Panc1 (cell line): ENCODE measurements at regions not wholly inside any gene's neighbourhood (a gene's known extent, or its start where the extent isn't known, plus 50 kb on each side); places are given as distances from the start of the nearest gene placed in this dataset.

Experiments
- ATAC-seq: fragments of 200-7000 bp; cut with Tn5 transposase; 2 replicates; pipeline ENCODE4 v1.9.1; 2020; ENCODE audit warnings: mild to moderate bottlenecking, moderate library complexity
- BruUV-seq: library from RNA; stranded (reverse); fragments of 400-500 nt; replicated peaks from 2 replicates; lab custom pipeline; 2021; lab: Mats Ljungman, UMichigan
- CTCF ChIA-PET: fragments of 300-600 bp; sonication (Branson Sonifier 250); formaldehyde crosslinking; loops from one replicate; lab custom pipeline; 2022; ENCODE audit warnings: antibody characterized with exemption; lab: Charles Lee
- POLR2A ChIA-PET: fragments of 300-600 bp; sonication (Branson Sonifier 250); formaldehyde crosslinking; loops from one replicate; lab custom pipeline; 2022; ENCODE audit warnings: antibody characterized with exemption; lab: Charles Lee
- DNase-seq: peaks from one replicate; pipeline ENCODE4 v3.0.0-alpha.2; 2010; ENCODE audit warnings: low read depth, low spot score
- H3K27ac ChIP-seq: 2 replicates; pipeline ENCODE4 v1.5.1; 2011; ENCODE audit warnings: mild to moderate bottlenecking, low read length, inconsistent platforms
- H3K27me3 ChIP-seq: fragments of 200-500 bp; sonication (Bioruptor generic); 2 replicates; pipeline ENCODE4 v1.6.0; 2014; ENCODE audit warnings: low read length, inconsistent platforms; ENCODE audit not compliant: control insufficient read depth, insufficient read depth
- H3K36me3 ChIP-seq: fragments of 200-500 bp; sonication (Bioruptor generic); 2 replicates; pipeline ENCODE4 v1.5.1; 2014; ENCODE audit warnings: inconsistent platforms, mild to moderate bottlenecking, low read length, moderate library complexity; ENCODE audit not compliant: control insufficient read depth, insufficient read depth
- H3K4me1 ChIP-seq: 2 replicates; pipeline ENCODE4 v1.5.1; 2011; ENCODE audit warnings: inconsistent platforms, mild to moderate bottlenecking, low read length, moderate library complexity; ENCODE audit not compliant: control insufficient read depth, insufficient read depth
- H3K4me3 ChIP-seq, 2 experiments: 2 replicates each; pipeline ENCODE4 v1.5.1; 2011 to 2012; ENCODE audit warnings: low read depth in 2 of 2, low read length in 2 of 2, mild to moderate bottlenecking in 2 of 2, inconsistent platforms in 1 of 2, moderate library complexity in 1 of 2
- H3K9me3 ChIP-seq: fragments of 200-500 bp; sonication (Bioruptor generic); 2 replicates; pipeline ENCODE4 v1.5.1; 2014; ENCODE audit warnings: low read depth, mild to moderate bottlenecking, inconsistent platforms, low read length, moderate library complexity; ENCODE audit not compliant: control insufficient read depth, insufficient read depth
- CTCF ChIP-seq: fragments of 450-650 bp; IDR thresholded peaks from 2 replicates; pipeline ENCODE4 v1.5.1; 2017; ENCODE audit warnings: mild to moderate bottlenecking
- POLR2AphosphoS5 ChIP-seq: IDR thresholded peaks from 2 replicates; pipeline ENCODE4 v1.6.1; 2012; ENCODE audit warnings: mild to moderate bottlenecking, low read depth, low read length, moderate library complexity
- REST ChIP-seq, 2 experiments: IDR thresholded peaks; 2 replicates each; pipeline ENCODE4 v1.6.1; 2011 to 2012; ENCODE audit warnings: low read depth in 2 of 2, control low read depth in 1 of 2, low read length in 1 of 2, mild to moderate bottlenecking in 1 of 2, moderate library complexity in 1 of 2; ENCODE audit not compliant: insufficient read depth in 1 of 2
- SIN3A ChIP-seq: IDR thresholded peaks from 2 replicates; pipeline ENCODE4 v1.6.1; 2012; ENCODE audit warnings: low read depth, mild to moderate bottlenecking, low read length, moderate library complexity, borderline replicate concordance; ENCODE audit not compliant: insufficient read depth
- TCF7L2 ChIP-seq: IDR thresholded peaks from 2 replicates; pipeline ENCODE4 v1.6.1; 2011; ENCODE audit warnings: mild to moderate bottlenecking, low read depth, low read length, inconsistent platforms
- in situ Hi-C: cut with HindIII; loops from 2 replicates; pipeline ENCODE4 v1.10.0; 2016; ENCODE audit warnings: low sequenced_read_pairs, low pct_unique_long_range_greater_than_20kb
- intact Hi-C: fragments of 100-400 bp; cut with micrococcal nuclease; formaldehyde crosslinking; loops from one replicate; pipeline ENCODE4 v1.10.0; 2022; ENCODE audit not compliant: unreplicated experiment

- intact Hi-C loops = no loop called here
- H3K9me3 ChIP-seq = no peaks in the 10 kb centered on the region
- H3K36me3 ChIP-seq = no peaks in the 10 kb centered on the region
- H3K4me3 ChIP-seq = no peak overlapping the region
- no peaks in the 10 kb centered on the region for H3K4me1 ChIP-seq
- no TSS peak for BruUV-seq
- H3K27me3 ChIP-seq = no peaks in the 10 kb centered on the region
- ATAC-seq (no peak), DNase-seq (no peak)
- CTCF ChIA-PET = no interaction called here
- H3K27ac ChIP-seq = no peak overlapping the region
- POLR2A ChIA-PET = no interaction called here
- in situ Hi-C loops = no loop called here
- TF ChIP-seq TCF7L2 = no peak
- TF ChIP-seq POLR2AphosphoS5 = no peak
- TF ChIP-seq REST (IDR thresholded peaks at IDR 0.05; ENCODE audit: insufficient read depth in 1 of 2, low read depth in 2 of 2, low read length in 1 of 2) = no peak
- TF ChIP-seq CTCF = no peak
- no peak for TF ChIP-seq SIN3A
Observed at GRCh38 chr16:72278301-72278700, 106.3 kb upstream of the PMFBP1 start.

- in situ Hi-C loops (no loop called here), intact Hi-C loops (no loop called here)
- no peak for ATAC-seq
- Histone ChIP-seq H3K27ac (no peak overlapping the region), H3K4me3 (no peak overlapping the region), H3K9me3 (no peaks in the 10 kb centered on the region), H3K4me1 (no peaks in the 10 kb centered on the region), H3K36me3 (no peaks in the 10 kb centered on the region), H3K27me3 (no peaks in the 10 kb centered on the region)
- DNase-seq = no peak
- no peak for TF ChIP-seq REST (IDR thresholded peaks at IDR 0.05; ENCODE audit: insufficient read depth in 1 of 2, low read depth in 2 of 2, low read length in 1 of 2)
- no peak for TF ChIP-seq POLR2AphosphoS5
- no peak for TF ChIP-seq CTCF
- ChIA-PET POLR2A (no interaction called here), CTCF (no interaction called here)
- no TSS peak for BruUV-seq
Observed at GRCh38 chr16:72277749-72278148, 105.8 kb upstream of the PMFBP1 start.
